Retinal pigment epithelial cell (primary cell): ENCODE measurements at regions not wholly inside any gene's neighbourhood (a gene's known extent, or its start where the extent isn't known, plus 50 kb on each side); places are given as distances from the start of the nearest gene placed in this dataset.

Experiments
- DNase-seq: peaks from one replicate; pipeline ENCODE4 v3.0.0-alpha.2; 2010; ENCODE audit warnings: low read depth
- H3K4me3 ChIP-seq: 2 replicates; pipeline ENCODE4 v1.5.1; 2011; ENCODE audit warnings: mild to moderate bottlenecking, low read length, control low read depth, moderate library complexity
- CTCF ChIP-seq: conservative IDR thresholded peaks from 2 replicates; pipeline ENCODE4 v1.5.1; 2011; ENCODE audit warnings: low read depth, low read length, control low read depth, inconsistent platforms

DNA sequence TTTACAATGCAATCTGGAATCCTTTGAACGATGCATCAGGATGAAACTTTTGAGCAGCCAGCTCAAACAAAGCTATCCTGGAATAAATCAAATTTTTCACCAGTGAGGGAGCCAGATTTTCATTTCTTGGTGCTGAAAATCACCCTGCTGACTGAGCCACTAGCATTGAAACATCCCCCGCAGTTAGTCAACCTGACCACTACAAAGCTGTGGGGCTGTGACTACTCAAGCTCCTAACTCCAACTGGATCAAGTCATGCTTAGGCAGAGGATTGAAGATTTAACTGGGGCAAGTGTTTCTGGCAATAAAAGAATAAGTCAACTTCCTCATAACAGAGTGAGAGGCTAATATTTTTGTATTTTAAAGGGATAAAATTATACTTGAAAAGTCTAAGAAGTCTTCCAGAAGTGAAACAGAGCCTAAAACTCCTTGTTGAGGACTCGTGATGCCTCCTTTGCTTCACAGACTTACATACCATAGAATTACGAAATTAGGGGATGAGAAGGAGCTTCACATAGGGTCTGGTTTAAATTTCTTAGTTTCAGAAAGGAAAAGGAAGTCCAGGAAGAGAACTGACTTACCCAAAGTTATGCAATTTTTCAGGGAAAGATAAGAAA is 177.8 kb downstream of the SERPINI1 start:
- peak; percentile 31 for TF ChIP-seq CTCF
- peak; percentile 3 for DNase-seq
- no peak overlapping the region for H3K4me3 ChIP-seq

- H3K4me3 ChIP-seq = no peak overlapping the region
- TF ChIP-seq CTCF = no peak
- DNase-seq = no peak
Measured at GRCh38 chr3:167909952-167910351, 174.4 kb downstream of the SERPINI1 start.

DNA sequence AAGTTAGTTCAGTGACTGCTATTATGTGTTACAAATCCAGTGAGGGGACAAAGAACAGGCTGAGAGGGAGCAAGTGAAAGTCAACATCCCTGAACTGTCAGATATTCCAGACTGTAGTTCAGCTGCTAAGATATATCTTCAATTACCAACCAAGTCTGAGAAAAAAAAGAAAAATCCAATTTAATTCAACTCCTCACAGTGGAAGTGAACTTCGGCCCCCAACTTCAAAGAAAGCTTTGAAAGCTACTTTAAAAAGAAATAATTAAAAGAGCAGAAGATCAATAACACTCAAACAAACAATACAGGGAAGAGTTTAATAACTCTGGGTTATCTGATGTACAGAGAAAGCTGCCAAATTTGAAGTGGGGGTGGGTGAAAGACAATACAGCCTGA is 174.0 kb downstream of the SERPINI1 start:
- no peak overlapping the region for H3K4me3 ChIP-seq
- no peak for TF ChIP-seq CTCF
- DNase-seq = no peak

GRCh38 chr3:167908746-167909503 is 173.4 kb downstream of the SERPINI1 start:
- no peak overlapping the region for H3K4me3 ChIP-seq
- no peak for TF ChIP-seq CTCF
- DNase-seq = no peak

- no peak overlapping the region for H3K4me3 ChIP-seq
- no peak for DNase-seq
- no peak for TF ChIP-seq CTCF
Measured at GRCh38 chr3:167908221-167908620, 172.7 kb downstream of the SERPINI1 start.

DNA sequence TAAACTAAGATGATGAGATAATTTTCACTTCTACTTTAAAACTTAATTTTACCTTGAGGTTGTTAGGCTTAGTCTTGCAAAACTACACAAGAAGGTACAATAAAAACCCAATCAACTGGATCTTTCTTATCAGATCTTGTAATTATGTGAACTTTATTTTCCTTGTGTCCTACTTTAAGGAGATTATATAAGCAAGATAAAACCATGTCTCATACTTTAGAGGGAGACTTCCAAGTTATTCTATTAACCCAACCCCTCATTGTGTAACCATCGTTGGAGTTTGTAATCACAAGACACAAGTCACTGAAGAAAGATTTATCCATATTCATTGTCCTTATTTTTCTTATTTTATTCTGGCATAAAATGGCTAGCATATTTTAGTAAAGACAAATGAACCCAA is 165.6 kb downstream of the SERPINI1 start:
- no peak overlapping the region for H3K4me3 ChIP-seq
- DNase-seq = no peak
- TF ChIP-seq CTCF = no peak

DNA sequence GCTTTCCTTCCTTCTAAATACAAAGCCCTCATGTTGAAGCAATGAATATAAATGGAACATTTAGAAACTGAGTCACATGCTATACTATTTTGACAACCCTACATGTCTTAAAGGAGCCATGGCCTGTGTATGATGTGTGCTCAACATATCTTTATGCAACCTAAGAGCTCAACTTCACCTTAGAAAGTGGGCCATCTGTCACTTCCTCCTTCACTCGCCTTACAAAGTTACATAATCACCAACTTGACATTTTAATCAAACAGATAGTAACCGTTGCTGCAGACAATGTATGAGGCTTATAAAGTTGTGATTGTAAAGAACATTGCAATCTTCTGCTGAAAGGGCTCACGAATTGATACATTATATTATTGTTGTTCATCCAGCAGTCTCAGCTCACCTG is 163.6 kb downstream of the SERPINI1 start:
- H3K4me3 ChIP-seq = no peak overlapping the region
- TF ChIP-seq CTCF = no peak
- DNase-seq = no peak
